DMS114 treated with DMSO at 0.1 percent for 48 hours (cell line): ENCODE measurements at regions not wholly inside any gene's neighbourhood (a gene's known extent, or its start where the extent isn't known, plus 50 kb on each side); places are given as distances from the start of the nearest gene placed in this dataset.
"Not testable (repeated sequence)": the region's sequence is repeated elsewhere in the genome, so short reads cannot be mapped to it uniquely, and the experiment has no call there.

Experiments used
- DNase-seq: peaks from one replicate; lab custom pipeline; 2025; ENCODE audit not compliant: unreplicated experiment; lab: John Stamatoyannopoulos, UW

DNA sequence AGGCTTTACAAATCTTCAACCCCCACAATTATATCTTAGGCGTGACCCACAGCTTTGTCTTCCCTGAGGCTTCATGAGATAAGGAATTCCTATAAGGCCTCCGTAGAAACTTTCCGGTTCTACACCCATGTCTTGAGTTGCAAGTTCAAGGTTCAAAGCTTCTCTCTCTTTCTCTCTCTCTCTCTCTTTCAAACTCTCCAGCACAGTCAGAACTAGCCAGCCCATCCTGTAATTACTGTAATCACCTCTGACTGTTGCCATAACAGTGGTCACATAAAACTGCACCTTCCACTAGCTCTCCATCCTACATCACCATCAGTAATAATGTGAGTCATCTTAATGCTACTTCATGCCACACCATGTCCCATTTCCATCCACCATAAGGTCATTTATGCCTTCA is 90.0 kb upstream of the NFASC start:
- DNase-seq: no peak

DNA sequence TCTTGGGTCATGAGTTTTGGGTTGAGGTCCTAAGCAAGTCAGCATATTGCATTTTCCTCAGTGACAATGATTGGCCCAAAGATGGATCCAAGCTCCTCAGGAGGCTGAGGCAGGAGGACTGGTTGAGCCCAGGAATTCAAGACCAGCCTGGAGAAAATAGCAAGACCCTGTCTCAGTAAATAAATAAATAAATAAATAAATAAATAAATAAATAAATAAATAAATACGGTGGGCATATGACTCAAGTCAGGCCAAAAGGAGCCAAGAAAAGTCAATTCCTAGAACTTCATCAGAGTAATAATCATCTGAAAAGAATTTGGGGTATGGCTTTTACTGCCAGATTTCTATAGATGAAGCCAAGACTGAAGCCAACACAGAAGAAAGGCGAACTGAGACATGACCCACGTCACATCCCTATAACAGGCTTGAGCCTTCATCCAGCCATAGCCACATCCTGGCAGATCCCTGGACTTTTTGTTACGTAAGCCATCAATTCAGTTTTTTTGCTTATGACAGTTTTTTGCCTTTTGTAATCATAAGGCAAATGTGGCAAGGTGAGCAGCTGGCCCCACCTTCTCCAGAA is 88.5 kb upstream of the NFASC start:
- no peak for DNase-seq

DNA sequence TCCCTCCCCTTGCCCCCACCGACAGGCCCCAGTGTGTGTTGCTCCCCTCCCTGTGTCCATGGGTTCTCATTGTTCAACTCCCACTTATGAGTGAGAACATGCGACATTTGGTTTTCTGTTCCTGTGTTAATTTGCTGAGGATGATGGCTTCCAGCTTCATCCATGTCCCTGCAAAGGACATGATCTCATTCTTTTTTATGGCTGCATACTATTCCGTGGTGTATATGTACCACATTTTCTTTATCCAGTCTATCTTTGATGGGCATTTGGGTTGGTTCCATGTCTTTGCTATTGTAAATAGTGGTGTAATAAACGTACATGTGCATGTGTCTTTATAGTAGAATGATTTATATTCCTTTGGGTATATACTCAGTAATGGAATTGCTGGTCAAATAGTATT is 85.6 kb upstream of the NFASC start:
- not testable (repeated sequence) for DNase-seq

DNA sequence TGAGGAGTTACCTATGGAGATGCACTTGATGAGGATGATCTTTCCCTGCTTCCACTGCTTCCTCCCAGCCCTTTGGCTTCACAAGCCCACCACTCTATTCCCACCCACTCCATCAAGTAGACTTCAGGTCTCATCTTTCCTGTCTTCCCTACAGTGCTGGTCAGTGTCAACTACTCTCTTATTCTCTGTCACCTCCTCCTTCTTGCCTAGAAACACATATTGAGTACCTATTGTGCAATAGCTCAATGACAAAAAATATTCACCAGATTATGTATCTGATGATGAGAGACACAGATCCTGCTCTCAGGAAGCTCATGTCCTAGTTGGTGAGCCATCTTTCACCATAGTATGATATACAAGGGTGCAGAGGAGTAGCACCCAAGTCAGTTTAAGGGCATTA is 82.2 kb upstream of the NFASC start:
- no peak for DNase-seq

DNA sequence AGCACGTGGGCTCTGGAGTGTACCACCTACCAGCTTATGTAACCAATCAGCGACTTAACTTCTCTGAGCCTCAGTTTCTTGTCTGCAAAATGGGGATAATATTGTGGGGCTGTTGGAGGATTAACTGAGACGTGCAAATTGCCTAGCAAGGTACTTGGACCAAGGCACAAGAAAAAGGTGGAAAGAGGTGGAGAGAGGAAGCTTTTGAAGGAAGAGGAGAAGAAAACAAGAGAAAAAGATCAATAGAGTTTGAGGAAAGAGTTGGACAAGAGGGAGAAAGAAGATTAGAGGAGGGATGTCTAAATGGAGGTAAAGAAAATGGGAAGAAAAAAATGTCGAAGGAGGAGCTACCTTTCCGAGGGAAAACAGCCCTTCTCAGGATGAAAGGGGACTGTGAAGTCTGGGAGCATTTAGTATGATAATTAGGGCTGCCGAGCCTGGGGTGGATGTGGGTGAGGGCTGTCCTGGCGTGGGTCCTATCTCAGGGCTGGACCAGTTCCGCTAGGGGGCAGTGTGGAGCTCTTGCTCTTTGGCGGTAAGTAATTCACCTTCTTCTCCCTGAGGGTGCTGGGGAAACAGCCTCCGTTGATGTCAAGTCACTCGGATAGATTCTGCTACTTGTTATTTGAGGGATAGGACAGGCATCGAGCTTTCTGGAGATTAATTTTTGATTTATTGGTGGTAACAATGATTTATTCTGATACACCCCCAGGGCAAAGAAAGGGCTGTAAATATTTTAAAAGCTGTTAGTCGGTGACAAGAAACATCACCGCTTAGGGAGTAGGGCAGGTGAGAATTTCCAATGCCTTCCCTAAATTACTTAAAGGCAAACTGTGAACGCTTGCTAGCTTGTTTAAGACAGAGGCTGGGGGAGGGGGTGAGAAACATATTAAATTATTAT is 79.0 kb upstream of the NFASC start:
- peak; percentile 5 for DNase-seq

DNA sequence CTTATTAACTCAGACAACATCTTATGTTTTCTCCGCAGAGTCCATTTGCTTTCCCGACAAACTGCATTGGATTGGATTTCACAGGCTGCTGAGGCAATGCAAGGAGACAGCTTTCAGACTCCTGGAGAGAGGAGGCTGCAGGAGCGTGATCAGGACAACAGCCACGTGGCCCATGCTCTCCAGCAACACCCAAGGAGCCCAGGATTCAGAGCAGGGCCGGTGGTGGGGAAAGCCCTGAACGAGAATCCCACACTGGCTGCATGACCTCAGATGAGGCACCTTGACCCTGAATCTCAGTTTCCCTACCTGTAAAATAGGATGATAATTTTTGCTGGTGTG is 78.3 kb upstream of the NFASC start:
- DNase-seq: no peak

DNA sequence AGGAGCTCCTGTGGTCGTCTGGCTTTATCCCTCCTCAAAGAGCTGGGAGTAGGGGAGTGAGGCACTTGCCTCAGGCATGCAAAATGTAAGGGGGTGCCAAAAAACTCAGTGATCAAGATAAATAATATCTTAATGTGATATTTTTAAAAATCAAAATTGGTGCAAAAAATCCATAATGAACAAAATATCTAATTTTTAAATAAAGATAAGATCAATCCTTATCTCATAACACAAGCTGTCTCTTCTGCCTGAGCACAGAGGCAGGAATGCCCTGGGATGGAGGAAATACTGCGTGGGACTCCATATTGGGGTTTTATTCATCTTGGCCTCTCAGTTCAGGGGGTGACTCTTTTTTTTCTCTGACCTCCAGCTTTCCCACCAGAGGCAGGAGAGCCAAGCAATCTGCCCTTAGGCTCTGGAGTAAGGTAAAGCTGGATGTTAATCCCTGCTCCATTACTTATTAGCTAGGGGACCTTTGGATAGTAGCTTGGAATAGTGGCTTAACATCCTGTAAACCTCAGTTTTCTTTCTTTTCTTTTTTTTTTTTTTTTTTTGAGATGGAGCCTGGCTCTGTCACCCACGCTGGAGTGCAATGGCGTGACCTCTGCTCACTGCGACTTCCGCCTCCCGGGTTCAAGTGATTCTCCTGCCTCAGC is 77.3 kb upstream of the NFASC start:
- no peak for DNase-seq

DNA sequence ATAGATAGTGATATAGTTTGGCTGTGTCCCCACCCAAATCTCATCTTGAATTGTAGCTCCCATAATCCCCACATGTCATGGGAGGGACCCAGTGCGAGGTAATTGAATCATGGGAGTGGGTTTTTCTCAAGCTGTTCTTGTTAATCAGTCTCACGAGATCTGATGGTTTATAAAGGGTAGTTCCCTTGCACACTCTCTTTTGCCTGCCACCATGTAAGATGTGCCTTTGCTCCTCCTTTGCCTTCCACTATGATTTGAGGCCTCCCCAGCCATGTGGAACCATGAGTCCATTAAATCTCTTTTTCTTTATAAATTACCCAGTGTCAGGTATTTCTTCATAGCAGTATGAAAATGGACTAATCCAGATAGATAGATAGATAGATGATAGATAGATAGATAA is 73.8 kb upstream of the NFASC start:
- DNase-seq: not testable (repeated sequence)

DNA sequence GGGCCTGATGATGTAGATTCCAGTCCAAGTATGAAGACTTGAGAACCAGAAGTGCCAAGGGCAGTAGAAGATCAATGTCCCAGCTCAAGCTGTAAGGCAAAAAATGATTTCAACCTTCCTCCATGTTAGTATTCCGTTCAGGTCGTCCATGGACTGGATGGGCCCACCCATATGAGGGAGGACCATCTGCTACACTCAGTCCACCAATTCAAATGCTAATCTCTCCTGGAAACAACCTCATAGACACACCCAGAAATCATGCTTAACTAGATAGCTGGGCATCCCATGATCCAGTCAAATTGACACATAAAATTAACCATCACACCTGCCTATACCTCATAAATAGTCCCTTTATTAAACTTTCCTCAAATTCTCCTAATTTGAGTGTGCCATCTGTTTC is 73.3 kb upstream of the NFASC start:
- DNase-seq: no peak

DNA sequence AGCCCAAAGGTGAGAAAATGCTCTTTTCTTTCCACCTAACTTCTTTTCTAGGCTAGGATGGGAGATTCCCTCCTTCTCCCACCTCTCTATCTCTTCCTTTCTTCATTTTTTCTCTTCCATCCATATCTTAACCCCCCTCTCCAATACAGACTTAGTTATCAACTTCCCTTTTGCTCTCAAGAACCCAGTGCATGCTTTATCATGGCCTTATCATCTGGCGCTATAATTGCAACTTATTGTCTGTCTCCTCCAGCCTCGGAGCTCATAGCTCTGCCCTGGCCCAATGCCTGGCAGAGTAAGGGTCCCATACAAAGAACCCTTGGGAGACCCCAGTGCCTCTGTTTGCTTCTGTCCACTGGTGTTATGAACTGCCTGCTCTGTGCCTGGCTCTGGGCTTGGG is 71.0 kb upstream of the NFASC start:
- no peak for DNase-seq

DNA sequence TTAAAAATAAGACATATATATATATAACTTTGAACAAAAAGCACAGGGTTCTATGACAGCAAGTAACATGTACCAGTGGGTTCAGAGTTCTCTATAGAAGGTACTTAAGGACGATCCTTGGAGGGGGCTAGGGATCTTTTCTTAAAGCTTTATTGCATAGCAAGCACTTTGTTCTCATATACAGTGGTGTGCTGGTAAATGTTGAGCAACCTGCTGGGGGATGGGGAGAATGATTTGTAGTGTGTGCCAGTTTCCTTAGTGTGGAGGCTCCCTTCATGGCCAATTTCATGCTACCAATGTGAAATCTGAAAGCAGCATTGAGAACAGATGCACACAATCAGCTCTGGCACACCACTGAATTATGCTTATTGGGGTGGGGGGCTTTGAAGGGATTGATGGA is 69.5 kb upstream of the NFASC start:
- no peak for DNase-seq

DNA sequence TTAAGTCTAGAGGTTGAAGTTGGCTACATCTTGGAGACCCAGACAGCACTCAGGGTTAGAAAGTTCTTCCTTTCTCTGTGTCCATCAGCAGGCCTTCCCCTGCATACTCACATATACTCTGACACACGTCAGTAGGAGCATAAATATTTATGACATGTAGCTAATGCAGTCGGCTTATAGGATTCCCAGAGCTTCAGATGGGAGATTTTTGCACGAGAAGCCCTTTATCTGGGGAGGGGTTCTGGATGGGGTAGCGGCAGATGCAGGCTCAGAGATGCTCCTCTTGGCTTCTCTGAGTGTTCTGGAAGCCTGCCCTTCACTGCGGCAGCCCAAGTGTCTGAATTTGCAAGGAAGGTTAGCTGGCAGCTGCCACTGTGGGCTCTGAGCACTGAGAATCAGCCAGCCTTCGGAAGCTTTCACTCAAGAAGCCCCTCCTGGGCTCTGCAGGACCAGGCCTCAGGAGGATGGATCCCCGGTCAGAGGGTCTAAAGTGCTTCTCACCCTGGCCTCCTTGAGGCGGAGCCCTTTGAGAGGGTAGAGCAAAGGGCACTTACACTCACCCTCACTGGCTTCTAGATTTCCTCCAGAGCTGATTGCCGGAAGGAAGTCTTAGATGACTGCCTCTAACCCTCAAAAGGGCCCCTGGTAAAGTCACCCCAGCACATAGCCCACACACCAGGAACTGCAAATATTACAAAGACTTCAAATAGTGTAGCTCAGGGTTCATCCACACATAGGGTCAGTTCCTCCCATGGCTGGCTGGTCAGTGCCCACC is 68.1 kb upstream of the NFASC start:
- DNase-seq: no peak

DNA sequence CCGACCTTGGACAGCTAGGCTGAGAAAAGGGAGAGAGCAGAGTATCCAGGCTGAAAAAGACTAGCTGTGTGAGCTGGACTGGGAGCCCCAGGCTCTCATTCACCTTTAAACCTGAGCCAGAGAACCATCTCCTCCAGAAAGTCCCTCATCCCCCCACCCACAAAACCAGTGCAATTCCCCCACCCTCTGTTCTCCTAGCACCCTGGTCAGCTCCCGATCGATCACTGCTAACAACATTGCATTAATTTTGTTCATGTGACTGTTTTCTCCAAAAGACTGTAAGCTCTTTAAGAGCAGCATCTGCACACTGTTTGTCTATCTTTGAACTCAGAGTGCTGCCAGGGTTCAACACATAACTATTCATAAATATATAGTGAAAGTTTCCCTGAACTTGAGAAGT is 67.1 kb upstream of the NFASC start:
- no peak for DNase-seq

DNA sequence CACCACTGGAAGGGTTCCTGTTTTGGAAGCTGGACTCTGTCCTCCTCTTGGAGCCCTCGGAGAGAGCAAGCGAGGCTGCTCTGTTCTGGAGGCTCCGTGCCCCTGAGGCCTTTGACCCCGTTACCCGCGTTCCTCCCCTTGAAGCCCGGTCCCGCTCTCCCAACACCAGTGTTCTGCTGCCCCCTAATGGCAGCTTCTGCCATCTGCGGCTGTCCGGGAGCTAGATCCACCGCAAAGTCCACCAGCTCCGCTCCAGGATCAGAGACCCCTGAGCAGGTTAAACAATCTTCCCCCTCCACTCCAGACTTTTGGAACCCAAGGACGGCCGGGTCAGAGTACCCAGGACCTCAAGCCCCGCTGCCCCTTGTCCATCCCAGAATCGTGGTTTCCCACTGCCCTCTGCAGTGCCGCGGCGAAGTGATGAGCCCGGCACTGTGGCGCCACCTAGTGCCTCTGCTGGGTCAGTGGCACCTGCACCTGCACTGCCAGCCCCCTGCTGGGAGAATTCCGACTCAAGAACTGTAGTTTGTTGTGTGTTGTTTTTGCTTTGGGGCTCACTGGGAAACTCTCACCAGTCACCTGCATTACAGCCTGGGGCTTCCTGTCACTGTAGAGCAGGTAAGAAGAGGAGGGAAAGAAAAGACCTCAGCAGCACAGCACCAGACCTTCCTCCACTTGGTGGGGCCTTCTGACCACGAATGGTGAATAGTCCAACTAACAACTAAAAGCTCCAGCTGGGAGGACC is 63.5 kb upstream of the NFASC start:
- DNase-seq: peak; percentile 82

DNA sequence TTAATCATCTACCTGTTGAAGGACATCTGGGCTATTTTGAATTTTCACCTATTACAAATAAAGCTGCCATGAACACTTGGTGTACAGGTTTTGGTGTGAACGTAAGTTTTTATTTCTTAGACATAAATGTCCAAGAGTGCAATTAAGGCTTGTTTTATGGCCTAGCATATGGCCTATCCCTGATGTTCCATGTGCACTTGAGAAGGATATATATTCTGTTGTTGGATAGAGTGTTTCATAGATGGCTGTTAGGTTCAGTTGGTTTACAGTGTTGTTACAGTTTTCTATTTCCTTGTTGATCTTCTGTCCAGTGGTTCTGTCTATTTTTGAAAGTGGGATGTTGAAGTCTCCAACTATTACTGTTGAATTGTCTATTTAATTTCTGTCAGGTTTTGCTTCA is 61.2 kb upstream of the NFASC start:
- no peak for DNase-seq

DNA sequence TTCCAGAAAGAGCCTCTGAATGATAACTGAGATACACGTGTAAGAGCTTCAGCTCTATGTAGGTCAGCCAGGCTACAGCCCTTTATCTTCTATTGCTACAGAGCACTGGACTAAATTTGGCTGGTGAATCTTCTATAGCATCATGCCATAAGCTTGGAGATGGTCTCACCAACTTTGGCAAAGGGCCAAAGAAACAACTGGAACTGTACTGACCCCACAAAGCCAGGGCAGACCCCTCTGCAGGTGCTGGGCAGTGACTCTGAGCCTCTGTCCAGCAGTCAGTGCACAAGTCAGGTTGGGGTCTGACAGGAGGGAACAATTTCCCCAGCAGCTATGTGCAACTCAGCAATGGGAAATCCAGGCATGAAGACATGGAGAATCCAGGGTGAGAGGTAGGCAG is 57.8 kb upstream of the NFASC start:
- no peak for DNase-seq

DNA sequence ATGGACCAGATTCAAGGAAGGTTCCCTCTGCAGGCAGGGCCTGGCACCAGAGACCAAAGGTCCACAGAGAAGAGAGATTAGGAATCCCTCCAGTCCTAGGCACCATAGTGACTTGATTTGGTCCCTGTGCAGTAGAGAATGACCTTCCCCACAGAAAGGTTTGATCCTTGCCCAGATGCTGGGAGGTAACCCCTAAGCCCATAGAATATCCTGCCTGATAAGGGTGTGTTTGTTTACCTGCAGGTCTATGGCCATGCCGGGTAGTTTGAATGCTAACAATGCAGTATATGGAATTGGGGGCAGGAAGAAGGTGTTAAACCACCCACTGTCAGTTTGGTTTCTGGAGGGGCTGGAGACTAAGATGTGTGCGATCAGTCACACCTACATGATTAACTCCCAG is 57.1 kb upstream of the NFASC start:
- no peak for DNase-seq

DNA sequence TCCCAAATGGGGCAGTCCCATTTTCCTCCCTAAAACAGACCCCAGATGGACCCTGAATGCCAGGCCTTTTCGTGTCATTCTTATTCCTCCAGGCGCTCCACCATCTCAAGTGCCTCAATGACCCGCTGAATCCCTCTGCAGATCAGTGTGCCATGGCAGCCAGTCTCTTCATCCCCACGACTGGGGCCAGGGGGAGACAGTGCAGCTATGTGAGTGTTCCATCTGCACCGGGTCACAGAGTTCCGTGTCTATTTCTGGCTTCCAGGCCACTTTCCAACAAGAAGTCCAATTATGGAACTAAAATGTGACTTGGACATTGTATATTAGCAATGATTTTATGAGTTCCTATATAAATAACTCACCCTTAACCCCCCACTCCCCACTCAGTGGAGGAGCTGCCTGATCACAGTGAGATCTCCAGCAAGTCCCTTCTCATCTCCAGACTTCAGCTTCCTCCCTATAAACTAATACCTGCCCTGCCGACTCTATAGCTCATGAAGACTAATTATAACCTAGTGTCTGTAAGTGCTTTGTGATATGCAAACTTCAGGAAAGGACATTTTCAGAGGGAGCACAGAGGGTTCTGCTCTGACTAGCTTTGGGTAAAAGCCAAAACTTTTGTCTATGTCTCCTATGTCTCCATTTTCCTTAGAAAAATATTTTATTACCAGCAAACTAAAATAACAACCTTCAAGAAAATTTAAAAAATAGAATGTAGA is 56.3 kb upstream of the NFASC start:
- DNase-seq: no peak

DNA sequence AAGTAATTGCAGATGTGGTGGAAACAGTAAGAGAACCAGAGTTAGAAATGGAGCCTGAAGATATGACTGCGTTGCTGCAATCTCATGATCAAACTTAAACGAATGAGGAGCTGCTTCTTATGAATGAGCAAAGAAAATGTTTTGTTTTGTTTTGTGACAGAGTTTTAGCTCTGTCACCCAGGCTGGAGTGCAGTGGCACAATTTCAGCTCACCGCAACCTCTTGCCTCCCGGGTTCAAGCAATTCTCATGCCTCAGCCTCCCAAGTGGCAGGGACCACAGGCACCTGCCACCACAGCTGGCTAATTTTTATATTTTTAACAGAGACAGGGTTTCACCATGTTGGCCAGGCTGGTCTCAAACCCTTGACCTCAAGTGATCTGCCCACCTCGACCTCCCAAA is 53.3 kb upstream of the NFASC start:
- DNase-seq: no peak

DNA sequence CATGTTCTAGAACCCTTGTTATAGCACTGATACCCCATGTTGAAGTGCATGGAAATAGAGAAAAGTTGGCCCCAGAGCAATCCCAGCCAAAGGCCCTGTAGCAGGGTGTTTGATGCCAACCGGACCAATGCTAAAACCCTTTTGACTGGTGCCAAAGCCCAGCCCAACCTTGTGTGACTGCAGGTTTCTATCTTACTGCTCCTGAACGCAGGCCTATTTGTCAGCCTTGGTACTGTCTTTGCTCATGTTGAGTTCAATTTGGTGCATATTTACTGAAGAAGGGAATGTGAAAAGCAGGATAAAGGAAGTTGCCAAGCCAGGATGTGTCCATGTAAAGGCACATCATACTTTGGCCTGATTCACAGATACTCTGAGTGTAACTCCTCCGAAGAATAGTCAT is 51.7 kb upstream of the NFASC start:
- no peak for DNase-seq
